ENCODE measurements at regions not wholly inside any gene's neighbourhood (a gene's known extent, or its start where the extent isn't known, plus 50 kb on each side); places are given as distances from the start of the nearest gene placed in this dataset.

DNA sequence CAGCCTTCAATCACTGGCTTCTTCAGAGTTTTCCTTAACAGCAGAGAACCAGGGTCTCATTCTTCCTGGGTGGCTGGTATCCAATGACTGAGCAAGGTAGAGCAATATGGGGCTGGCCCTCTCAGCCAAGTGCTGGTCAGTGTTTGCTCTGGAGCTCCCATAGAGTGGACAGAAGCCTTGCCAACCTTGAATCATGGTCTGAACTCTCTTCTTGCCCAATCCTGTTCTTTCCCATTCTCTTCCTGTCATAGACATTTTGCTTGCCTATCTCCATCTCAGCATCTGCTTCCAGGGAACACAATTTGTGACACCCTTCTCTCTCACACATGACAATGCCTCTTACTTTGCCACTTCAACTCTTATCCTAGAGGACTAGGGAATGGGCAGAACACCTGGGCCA is 245.6 kb upstream of the PEX5L start:
- FAIRE-seq: no peak

More for the DNA sequence above, 245.6 kb upstream of the PEX5L start:
- intact Hi-C loops (cut with micrococcal nuclease; ENCODE audit: unreplicated experiment): no loop called here
- ChIA-PET CTCF (ENCODE audit: low intra/inter-chr PET ratio, low total read pairs) (no interaction called here), POLR2A (no interaction called here)
- TF ChIP-seq, protein P1, sequence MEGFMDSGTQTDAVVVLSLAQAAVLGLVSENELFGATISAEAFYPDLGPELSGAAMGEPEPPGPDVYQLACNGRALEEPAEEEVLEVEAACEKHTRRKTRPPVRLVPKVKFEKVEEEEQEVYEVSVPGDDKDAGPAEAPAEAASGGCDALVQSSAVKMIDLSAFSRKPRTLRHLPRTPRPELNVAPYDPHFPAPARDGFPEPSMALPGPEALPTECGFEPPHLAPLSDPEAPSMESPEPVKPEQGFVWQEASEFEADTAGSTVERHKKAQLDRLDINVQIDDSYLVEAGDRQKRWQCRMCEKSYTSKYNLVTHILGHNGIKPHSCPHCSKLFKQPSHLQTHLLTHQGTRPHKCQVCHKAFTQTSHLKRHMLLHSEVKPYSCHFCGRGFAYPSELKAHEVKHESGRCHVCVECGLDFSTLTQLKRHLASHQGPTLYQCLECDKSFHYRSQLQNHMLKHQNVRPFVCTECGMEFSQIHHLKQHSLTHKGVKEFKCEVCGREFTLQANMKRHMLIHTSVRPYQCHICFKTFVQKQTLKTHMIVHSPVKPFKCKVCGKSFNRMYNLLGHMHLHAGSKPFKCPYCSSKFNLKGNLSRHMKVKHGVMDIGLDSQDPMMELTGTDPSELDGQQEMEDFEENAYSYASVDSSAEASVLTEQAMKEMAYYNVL (CRISPR knock-in tag; IDR thresholded peaks at IDR 0.05; ENCODE audit: borderline replicate concordance): no peak
- no peak for TF ChIP-seq EED (CRISPR knock-in tag; IDR thresholded peaks at IDR 0.05)
- no peak for TF ChIP-seq HNF4G (IDR thresholded peaks at IDR 0.05; ENCODE audit: borderline replicate concordance, low read depth, low read length)
- TF ChIP-seq HNF4G (CRISPR knock-in tag; IDR thresholded peaks at IDR 0.05; ENCODE audit: borderline replicate concordance, low read depth): no peak
- TF ChIP-seq PCBP1 (IDR thresholded peaks at IDR 0.05; ENCODE audit: borderline replicate concordance, low read depth, low read length): no peak
- TF ChIP-seq SRSF1 (optimal IDR thresholded peaks at IDR 0.05; ENCODE audit: low read depth, low read length): no peak
- TF ChIP-seq, protein P2, sequence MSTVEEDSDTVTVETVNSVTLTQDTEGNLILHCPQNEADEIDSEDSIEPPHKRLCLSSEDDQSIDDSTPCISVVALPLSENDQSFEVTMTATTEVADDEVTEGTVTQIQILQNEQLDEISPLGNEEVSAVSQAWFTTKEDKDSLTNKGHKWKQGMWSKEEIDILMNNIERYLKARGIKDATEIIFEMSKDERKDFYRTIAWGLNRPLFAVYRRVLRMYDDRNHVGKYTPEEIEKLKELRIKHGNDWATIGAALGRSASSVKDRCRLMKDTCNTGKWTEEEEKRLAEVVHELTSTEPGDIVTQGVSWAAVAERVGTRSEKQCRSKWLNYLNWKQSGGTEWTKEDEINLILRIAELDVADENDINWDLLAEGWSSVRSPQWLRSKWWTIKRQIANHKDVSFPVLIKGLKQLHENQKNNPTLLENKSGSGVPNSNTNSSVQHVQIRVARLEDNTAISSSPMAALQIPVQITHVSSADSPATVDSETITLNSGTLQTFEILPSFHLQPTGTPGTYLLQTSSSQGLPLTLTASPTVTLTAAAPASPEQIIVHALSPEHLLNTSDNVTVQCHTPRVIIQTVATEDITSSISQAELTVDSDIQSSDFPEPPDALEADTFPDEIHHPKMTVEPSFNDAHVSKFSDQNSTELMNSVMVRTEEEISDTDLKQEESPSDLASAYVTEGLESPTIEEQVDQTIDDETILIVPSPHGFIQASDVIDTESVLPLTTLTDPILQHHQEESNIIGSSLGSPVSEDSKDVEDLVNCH (CRISPR knock-in tag; IDR thresholded peaks at IDR 0.05): no peak
- Histone ChIP-seq H3K27ac (ENCODE audit: extremely low read length, insufficient read depth, low read length) (no peak overlapping the region), H3K4me2 (ENCODE audit: low read depth, low read length) (no peak overlapping the region), H3K79me2 (ENCODE audit: insufficient read depth, low read length) (no peaks in the 10 kb centered on the region), H3K9ac (ENCODE audit: insufficient read depth, low read depth, low read length) (no peak overlapping the region), H3K27me3 (ENCODE audit: control insufficient read depth in 1 of 2, insufficient read depth in 2 of 2, low read length in 2 of 2) (no peaks in the 10 kb centered on the region), H3K4me3 (replicated peaks in 1 of 3; ENCODE audit: insufficient read depth in 1 of 3, low read depth in 2 of 3, low read length in 3 of 3) (no peak overlapping the region), H3K9me3 (ENCODE audit: low read length) (no peaks in the 10 kb centered on the region), H4K20me1 (ENCODE audit: insufficient read depth, low read length) (no peaks in the 10 kb centered on the region), H2AFZ (ENCODE audit: low read length) (no peak overlapping the region), H3K36me3 (replicated peaks in 1 of 2; ENCODE audit: control insufficient read depth in 1 of 2, insufficient read depth in 2 of 2, low read length in 2 of 2) (no peaks in the 10 kb centered on the region), H3K4me1 (ENCODE audit: insufficient read depth, low read length) (no peaks in the 10 kb centered on the region)
- no peak for DNase-seq (ENCODE audit: low spot score)
- BruUV-seq (replicated peaks): no TSS peak
- ATAC-seq: no peak
- in situ Hi-C loops (cut with HindIII; ENCODE audit: extremely low pct_ligation_motif_present, low pct_unique_long_range_greater_than_20kb): no loop called here
